Peyer's patch (tissue), 4 donors: ENCODE measurements at regions not wholly inside any gene's neighbourhood (a gene's known extent, or its start where the extent isn't known, plus 50 kb on each side); places are given as distances from the start of the nearest gene placed in this dataset.

ENCODE experiments used
- DNase-seq, 3 donors: peaks; one replicate each; pipeline ENCODE4 v3.0.0-alpha.2; 2017 to 2019
- H3K27ac ChIP-seq, 4 donors: fragments of 200-600 bp; sonication (generic); one replicate each; pipeline ENCODE4 v1.5.1; 2016 to 2019
- H3K27me3 ChIP-seq, 2 donors: fragments of 200-600 bp; sonication (generic); one replicate each; pipeline ENCODE4 v1.5.1; 2019
- H3K36me3 ChIP-seq, 3 donors: fragments of 200-600 bp; sonication (generic); one replicate each; pipeline ENCODE4 v1.5.1; 2016 to 2019
- H3K4me1 ChIP-seq, 4 donors: fragments of 200-600 bp; sonication (generic); one replicate each; pipeline ENCODE4 v1.5.1; 2016 to 2019
- H3K4me3 ChIP-seq, 4 donors: fragments of 200-600 bp; sonication (generic); 1 replicate in 3 of 4; 2 replicates in 1 of 4; pipeline ENCODE4 v1.5.1; 2016 to 2019; ENCODE audit warnings: mild to moderate bottlenecking in 1 of 4
- H3K9me3 ChIP-seq, 4 donors: fragments of 200-600 bp; sonication (generic); one replicate each; pipeline ENCODE4 v1.5.1; 2016 to 2019; ENCODE audit warnings: mild to moderate bottlenecking in 1 of 4
- CTCF ChIP-seq, 6 experiments: fragments of 450-650 bp in 4 of 6; fragments of 200-600 bp in 2 of 6; sonication (generic) in 1 of 6; IDR thresholded peaks; one replicate each; pipeline ENCODE4 v1.5.1; 2017 to 2019; ENCODE audit warnings: antibody characterized with exemption in 6 of 6, mild to moderate bottlenecking in 3 of 6, moderate library complexity in 1 of 6
- POLR2A ChIP-seq, 2 donors: fragments of 450-650 bp; IDR thresholded peaks; one replicate each; pipeline ENCODE4 v1.5.1; 2017; ENCODE audit warnings: antibody characterized with exemption in 2 of 2, mild to moderate bottlenecking in 2 of 2, moderate library complexity in 2 of 2

GRCh38 chr21:15480160-15480559, 249.6 kb upstream of the USP25 start:
- no peak for DNase-seq
- no peaks in the 10 kb centered on the region for H3K9me3 ChIP-seq
- no peak overlapping the region for H3K4me3 ChIP-seq
- no peaks in the 10 kb centered on the region for H3K36me3 ChIP-seq
- no peaks in the 10 kb centered on the region for H3K4me1 ChIP-seq
- no peak overlapping the region for H3K27ac ChIP-seq
- no peaks in the 10 kb centered on the region for H3K27me3 ChIP-seq
- TF ChIP-seq CTCF (IDR thresholded peaks at IDR 0.05) (no peak), POLR2A (IDR thresholded peaks at IDR 0.05) (no peak)

- no peaks in the 10 kb centered on the region for H3K4me1 ChIP-seq
- H3K4me3 ChIP-seq, result no peak overlapping the region
- no peaks in the 10 kb centered on the region for H3K27me3 ChIP-seq
- H3K36me3 ChIP-seq, result no peaks in the 10 kb centered on the region
- TF ChIP-seq CTCF (IDR thresholded peaks at IDR 0.05) (peak; percentile 38 to 92 (median 88)), POLR2A (IDR thresholded peaks at IDR 0.05) (no peak)
- no peaks in the 10 kb centered on the region for H3K9me3 ChIP-seq
- DNase-seq, result peak; percentile 82 to 95 (median 86)
- no peak overlapping the region for H3K27ac ChIP-seq
Measured at GRCh38 chr21:15483138-15483780, 246.5 kb upstream of the USP25 start.

- no peaks in the 10 kb centered on the region for H3K27me3 ChIP-seq
- no peaks in the 10 kb centered on the region for H3K9me3 ChIP-seq
- TF ChIP-seq POLR2A (IDR thresholded peaks at IDR 0.05) (no peak), CTCF (IDR thresholded peaks at IDR 0.05) (no peak)
- no peaks in the 10 kb centered on the region for H3K4me1 ChIP-seq
- DNase-seq, result no peak
- H3K4me3 ChIP-seq, result no peak overlapping the region
- H3K27ac ChIP-seq, result no peak overlapping the region
- no peaks in the 10 kb centered on the region for H3K36me3 ChIP-seq
Measured at GRCh38 chr21:15486460-15487195, 243.2 kb upstream of the USP25 start.

GRCh38 chr21:15487196-15487550, 242.6 kb upstream of the USP25 start:
- Histone ChIP-seq H3K4me3 (no peak overlapping the region), H3K9me3 (no peaks in the 10 kb centered on the region), H3K27ac (no peak overlapping the region), H3K27me3 (no peaks in the 10 kb centered on the region), H3K36me3 (no peaks in the 10 kb centered on the region), H3K4me1 (no peaks in the 10 kb centered on the region)
- TF ChIP-seq CTCF (IDR thresholded peaks at IDR 0.05) (no peak), POLR2A (IDR thresholded peaks at IDR 0.05) (no peak)
- no peak for DNase-seq

GRCh38 chr21:15491100-15491499, 238.7 kb upstream of the USP25 start:
- no peaks in the 10 kb centered on the region for H3K36me3 ChIP-seq
- H3K27me3 ChIP-seq, result no peaks in the 10 kb centered on the region
- no peak overlapping the region for H3K27ac ChIP-seq
- H3K9me3 ChIP-seq, result no peaks in the 10 kb centered on the region
- no peaks in the 10 kb centered on the region for H3K4me1 ChIP-seq
- DNase-seq, result no peak
- no peak overlapping the region for H3K4me3 ChIP-seq
- TF ChIP-seq POLR2A (IDR thresholded peaks at IDR 0.05), result no peak

- no peaks in the 10 kb centered on the region for H3K27me3 ChIP-seq
- H3K9me3 ChIP-seq, result no peaks in the 10 kb centered on the region
- H3K4me1 ChIP-seq, result no peaks in the 10 kb centered on the region
- no peak for DNase-seq
- no peaks in the 10 kb centered on the region for H3K36me3 ChIP-seq
- no peak overlapping the region for H3K27ac ChIP-seq
- no peak overlapping the region for H3K4me3 ChIP-seq
- no peak for TF ChIP-seq POLR2A (IDR thresholded peaks at IDR 0.05)
Measured at GRCh38 chr21:15493646-15494045, 236.1 kb upstream of the USP25 start.
